Omental fat pad (tissue), 3 donors: ENCODE measurements at regions not wholly inside any gene's neighbourhood (a gene's known extent, or its start where the extent isn't known, plus 50 kb on each side); places are given as distances from the start of the nearest gene placed in this dataset.
"Not testable (repeated sequence)": the region's sequence is repeated elsewhere in the genome, so short reads cannot be mapped to it uniquely, and the experiment has no call there.

Experiments
- ATAC-seq: fragments of 150-250 bp; one replicate; pipeline ENCODE4 v1.9.1; 2016; ENCODE audit warnings: mild to moderate bottlenecking, moderate library complexity; ENCODE audit not compliant: low FRiP score
- DNase-seq: peaks from one replicate; pipeline ENCODE4 v3.0.0-alpha.2; 2019; ENCODE audit warnings: low spot score
- TF ChIP-seq, protein P1 (sequence below), 3 donors: fragments of 450-650 bp; IDR thresholded peaks; one replicate each; pipeline ENCODE4 v1.5.1; 2016 to 2017; ENCODE audit warnings: antibody characterized with exemption in 3 of 3, mild to moderate bottlenecking in 3 of 3, moderate library complexity in 2 of 3

DNA sequence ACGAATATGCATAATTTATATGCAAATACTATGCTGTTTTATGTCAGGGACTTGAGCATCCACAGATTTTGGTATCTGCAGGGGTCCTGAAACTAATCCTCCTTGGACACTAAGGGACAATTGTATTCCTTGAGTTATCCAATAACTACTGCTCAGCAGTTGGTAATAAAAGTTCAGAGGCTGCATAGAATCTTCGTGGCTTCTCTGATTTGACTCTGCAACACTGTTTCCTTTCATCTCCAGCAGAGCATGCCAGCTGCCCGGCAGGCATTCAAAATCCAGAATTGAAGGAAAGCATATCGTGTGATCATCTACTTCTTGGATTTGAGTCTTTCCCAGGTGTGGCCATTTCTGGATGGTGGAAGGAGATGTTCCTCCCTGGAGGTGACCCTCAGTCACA lies 64.5 kb upstream of the MRI1 start:
- DNase-seq: no peak
- TF ChIP-seq, protein P1, sequence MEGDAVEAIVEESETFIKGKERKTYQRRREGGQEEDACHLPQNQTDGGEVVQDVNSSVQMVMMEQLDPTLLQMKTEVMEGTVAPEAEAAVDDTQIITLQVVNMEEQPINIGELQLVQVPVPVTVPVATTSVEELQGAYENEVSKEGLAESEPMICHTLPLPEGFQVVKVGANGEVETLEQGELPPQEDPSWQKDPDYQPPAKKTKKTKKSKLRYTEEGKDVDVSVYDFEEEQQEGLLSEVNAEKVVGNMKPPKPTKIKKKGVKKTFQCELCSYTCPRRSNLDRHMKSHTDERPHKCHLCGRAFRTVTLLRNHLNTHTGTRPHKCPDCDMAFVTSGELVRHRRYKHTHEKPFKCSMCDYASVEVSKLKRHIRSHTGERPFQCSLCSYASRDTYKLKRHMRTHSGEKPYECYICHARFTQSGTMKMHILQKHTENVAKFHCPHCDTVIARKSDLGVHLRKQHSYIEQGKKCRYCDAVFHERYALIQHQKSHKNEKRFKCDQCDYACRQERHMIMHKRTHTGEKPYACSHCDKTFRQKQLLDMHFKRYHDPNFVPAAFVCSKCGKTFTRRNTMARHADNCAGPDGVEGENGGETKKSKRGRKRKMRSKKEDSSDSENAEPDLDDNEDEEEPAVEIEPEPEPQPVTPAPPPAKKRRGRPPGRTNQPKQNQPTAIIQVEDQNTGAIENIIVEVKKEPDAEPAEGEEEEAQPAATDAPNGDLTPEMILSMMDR (IDR thresholded peaks at IDR 0.05): no peak
- no peak for ATAC-seq

DNA sequence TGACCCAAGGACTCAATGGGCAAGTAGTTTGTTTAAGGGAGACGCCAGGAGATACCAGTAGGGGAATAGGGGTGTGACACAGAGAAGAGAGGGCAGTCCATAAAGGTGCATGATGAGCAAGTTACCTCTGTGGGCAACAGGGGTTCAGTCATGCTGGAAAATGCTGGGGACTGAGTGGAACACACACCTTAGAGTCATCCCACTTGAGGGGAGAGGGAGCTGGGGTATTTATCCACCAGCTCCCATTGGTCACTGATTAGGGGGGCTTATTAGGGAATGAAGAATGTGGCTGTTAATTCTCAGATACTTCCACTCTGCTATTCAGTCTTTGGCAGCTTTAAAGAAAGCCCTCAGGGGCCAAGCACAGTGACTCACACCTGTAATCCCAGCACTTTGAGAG lies 67.5 kb upstream of the MRI1 start:
- no peak for ATAC-seq
- no peak for DNase-seq
- TF ChIP-seq, protein P1 (IDR thresholded peaks at IDR 0.05): no peak

DNA sequence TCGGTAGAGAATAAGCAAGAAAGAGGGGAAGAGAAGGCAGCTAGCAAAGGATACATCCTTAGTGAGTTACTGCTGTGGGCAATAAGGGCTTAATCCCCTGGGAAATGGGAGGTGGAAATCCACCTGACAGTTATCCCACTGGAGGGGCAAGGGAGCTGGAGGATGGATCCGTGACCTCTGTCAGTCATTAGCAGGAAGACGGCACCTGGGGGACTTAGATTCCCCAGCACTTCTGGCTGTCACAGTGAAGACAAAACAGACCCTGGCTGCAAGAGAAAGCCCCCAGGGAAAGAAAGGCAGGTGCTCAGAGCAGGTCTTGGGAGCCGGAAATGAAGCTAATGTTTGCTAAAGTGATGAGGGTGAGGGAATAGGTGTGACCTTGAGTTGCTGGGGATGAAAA lies 70.4 kb upstream of the MRI1 start:
- TF ChIP-seq, protein P1 (IDR thresholded peaks at IDR 0.05): no peak
- ATAC-seq (no peak), DNase-seq (no peak)

DNA sequence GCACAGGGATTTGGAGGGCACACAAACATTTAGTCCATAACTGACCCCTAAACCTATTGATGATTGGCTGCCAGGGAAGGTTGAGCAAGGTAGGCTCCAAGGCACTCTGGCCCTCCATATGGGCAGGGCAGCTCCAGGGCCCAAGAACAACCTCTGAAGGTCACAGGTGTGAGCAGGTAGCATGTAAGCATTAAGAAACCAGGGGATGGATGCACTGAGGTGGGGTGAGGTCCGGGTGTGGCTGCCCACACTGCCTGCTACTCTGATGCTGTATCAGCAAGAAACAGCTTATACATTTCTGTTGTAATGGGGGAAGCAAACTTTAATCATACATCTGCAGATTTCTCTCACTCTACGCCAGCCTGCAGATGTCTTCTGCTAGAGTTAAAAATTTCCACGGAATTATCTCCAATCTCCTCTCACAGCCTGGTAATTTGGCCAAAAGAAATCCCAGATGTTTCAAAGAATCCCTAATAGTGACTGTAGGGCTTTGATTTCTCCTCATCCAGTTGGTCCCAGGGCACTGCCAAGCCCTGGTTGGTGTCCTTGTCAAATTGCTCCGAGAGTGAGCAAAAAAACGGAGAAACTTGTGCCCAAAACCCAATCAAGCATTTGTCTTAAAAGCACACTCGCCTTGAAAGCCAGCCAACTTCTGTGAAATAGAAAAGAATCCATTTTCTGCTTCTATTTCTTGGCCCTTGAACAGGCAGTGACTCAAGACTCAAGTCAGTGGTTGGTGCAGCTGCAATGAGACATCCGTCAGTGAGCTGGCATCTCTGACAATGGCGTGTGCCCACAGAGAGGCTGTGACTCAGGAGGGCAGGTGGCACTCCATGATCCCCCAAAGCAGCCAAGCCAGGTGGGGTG lies 72.5 kb upstream of the MRI1 start:
- no peak for ATAC-seq
- DNase-seq: no peak
- TF ChIP-seq, protein P1 (IDR thresholded peaks at IDR 0.05): no peak

DNA sequence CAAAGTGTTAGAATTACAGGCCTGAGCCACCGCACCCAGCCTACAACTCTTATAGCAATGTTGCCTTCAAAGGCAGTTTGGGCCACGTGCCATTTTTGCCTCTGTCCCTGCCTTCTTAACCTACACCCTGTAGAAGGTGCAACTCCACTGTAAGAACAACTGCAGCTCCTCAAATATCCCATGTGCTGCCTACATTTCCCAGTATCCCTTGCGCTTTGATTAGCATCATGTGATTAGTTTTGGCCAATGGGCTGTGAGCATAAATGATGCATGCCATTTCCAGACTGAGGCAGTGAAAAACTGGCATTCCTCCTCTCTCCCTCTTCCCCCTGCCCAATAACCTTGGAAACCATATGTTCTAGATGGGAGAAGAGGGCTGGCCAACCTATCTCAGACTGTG lies 75.2 kb upstream of the MRI1 start:
- TF ChIP-seq, protein P1 (IDR thresholded peaks at IDR 0.05): no peak
- DNase-seq: no peak
- no peak for ATAC-seq

DNA sequence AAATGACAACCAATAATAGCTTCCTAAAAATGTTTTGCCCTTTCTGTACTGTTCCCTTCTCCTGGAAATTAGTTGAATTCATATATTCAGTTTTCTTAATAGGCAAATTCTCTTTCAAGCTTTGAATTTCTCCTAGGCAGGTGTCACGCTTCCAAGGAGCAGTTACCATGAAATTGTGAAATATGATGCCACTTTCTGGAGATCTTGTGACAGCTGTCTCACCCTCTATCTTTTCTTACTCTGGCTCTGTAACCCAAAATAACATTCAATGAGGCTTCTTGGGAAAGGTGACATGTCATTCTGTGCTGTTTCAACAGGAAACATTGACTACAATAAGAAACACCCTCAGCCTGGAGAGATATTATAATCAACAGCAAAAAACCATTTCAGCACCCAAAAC lies 80.3 kb upstream of the MRI1 start:
- DNase-seq (no peak), ATAC-seq (no peak)
- TF ChIP-seq, protein P1 (IDR thresholded peaks at IDR 0.05): no peak

DNA sequence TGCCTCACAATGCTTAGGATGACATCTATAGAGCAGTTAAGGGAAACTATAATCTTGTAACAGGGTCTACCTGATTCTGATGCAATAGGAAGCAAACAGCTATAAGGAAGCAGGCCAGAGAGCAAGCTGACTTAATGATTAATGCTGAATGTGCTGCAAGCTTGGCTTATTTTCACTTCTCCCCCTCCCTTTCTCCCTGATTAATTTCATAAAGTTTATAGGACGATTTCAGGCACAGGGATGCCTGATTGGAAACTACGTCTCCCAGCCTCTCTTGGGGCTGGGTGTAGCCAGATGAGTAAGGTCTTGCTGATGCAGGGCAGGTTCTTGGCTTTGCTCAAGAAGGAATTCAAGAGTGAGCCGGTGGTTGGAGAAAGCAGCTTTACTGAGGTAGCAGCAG lies 82.8 kb upstream of the MRI1 start:
- ATAC-seq (peak; percentile 68), DNase-seq (no peak)
- TF ChIP-seq, protein P1 (IDR thresholded peaks at IDR 0.05): no peak

DNA sequence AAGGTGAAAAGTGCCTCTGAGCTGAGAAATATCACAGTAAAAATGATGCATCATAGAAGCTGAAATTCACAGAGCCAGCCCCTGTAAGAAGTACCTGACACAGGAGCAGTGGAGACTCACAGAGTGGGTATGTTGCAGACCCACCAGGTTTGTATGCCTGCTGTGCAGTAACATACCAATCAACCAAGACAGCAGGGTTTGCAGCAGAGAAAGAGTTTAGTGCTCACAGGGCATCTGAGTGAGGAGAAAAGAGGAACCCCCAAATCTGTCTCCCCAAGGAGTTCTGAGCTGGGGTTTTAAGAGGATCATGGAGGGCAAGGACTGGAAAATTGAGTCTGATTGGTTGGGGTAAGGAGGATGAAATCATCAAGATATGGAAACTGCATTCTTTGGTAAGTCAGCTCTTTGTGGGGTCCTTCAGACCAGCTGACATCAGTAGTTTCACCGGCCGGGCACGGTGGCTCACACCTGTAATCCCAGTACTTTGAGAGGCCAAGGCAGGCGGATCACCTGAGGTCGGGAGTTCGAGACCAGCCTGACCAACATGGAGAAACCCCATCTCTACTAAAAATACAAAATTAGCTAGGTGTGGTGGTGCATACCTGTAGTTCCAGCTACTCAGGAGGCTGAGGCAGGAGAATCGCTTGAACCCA lies 83.5 kb upstream of the MRI1 start:
- not testable (repeated sequence) for ATAC-seq, DNase-seq

DNA sequence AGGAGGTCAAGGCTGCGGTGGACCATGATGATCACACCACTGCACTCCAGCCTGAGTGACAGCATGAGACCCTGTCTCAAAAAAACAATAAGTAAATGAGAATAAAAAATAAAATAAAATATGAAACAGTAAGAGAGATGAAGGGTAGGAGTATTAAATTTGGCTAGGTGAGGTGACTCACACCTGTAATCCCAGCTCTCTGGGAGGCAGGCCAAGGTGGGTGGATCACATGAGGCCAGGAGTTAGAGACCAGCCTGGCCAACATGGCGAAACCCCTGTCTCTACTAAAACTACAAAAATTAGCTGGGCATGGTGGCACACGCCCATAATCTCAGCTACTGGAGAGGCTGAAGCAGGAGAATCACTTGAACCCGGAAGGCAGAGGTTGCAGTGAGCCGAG lies 87.4 kb upstream of the MRI1 start:
- ATAC-seq, DNase-seq: not testable (repeated sequence)

DNA sequence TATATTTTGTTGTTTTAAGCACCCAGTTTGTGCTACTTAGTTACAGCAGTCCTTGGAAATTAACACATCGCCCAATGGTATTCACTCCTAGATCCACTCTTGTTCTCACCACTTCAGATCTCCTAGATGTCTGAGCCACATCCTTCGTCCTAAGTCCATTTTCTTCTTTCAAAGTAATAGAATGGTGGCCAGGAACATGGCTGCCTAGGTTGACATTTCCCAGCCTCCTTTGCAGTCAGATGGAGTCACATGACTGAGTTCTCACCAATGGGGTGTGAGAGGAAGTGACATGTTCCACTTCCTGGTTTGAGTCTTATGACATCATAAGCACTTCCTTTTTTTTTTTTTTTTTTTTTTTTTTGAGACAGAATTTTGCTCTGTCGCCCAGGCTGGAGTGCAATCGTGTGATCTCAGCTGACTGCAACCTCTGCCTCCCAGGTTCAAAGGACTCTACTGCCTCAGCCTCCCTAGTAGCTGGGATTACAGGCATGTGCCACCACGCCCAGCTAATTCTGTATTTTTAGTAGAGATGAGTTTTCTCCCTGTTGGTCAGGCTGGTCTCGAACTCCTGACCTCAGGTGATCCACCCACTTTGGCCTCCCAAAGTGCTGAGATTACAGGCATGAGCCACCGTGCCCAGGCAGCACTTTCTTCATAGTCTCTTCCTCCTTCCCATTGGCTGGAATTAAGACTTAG lies 91.7 kb upstream of the MRI1 start:
- DNase-seq, ATAC-seq: not testable (repeated sequence)
